MV-4-11 (cell line): ENCODE measurements at regions not wholly inside any gene's neighbourhood (a gene's known extent, or its start where the extent isn't known, plus 50 kb on each side); places are given as distances from the start of the nearest gene placed in this dataset.

Experiments
- DNase-seq: peaks from one replicate; lab custom pipeline; 2025; lab: John Stamatoyannopoulos, UW

GRCh38 chr20:41881466-41882046 lies 263.4 kb upstream of the CHD6 start:
- DNase-seq = no peak

DNA sequence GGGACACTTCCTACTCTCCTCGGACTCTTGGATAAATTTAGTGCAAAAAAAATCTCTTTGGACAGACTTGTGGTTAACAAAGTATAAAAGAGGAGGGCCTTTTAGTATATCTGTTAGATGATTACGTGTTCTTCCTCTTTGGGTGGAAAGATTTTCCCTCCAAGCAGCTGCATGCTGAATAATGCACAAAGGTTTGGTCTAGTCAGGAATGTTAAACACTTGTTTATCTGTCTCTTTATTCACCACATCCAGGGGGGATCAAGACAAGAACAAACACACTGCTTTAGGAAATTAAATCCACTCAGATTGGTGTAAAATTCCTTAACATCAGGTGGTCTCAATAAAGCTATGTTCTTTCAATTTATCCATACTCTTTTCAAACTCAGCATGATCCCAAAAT lies 260.9 kb upstream of the CHD6 start:
- no peak for DNase-seq

DNA sequence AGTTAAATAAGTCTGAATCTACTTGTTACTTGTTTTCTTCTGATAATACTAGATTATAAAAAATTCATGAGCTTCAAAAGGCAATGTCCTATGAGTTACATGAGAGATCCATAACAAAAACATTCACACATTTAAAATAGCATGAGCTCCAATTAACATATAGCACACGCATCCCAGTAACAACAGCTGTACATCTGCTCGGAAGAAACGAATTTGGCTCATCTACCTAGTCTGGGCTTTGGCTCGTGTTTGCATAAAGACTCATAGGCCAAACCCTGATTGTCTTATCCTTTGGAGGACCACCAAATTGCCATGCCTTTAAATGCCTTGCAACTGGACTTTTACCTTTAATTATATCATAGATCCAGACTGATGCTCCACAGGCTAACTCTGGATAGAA lies 259.7 kb upstream of the CHD6 start:
- no peak for DNase-seq

GRCh38 chr20:41874658-41875057 lies 256.5 kb upstream of the CHD6 start:
- DNase-seq = no peak

GRCh38 chr20:41872930-41873329 lies 254.8 kb upstream of the CHD6 start:
- no peak for DNase-seq

GRCh38 chr20:41870869-41871462 lies 252.8 kb upstream of the CHD6 start:
- no peak for DNase-seq

GRCh38 chr20:41869261-41869660 lies 251.1 kb upstream of the CHD6 start:
- no peak for DNase-seq

DNA sequence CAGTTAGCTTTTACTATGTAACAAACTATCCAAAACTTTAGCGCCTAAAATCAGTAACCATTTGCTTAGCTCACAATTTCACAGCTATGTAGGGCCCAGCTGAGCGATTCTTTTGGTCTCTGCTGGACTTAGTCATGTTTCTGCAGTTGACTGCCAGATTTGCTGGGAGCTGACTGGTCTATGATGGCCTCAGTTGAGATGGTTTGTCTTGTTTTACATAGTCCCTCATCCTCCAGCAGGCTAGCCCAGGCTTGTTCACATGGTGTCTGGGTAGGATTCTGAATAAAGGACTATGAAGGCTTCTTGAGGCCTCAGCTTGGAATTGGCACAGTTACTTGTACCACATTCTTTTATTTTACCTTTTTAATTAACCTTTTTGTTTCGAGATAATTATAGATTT lies 247.8 kb upstream of the CHD6 start:
- no peak for DNase-seq

GRCh38 chr20:41862476-41862875 lies 244.3 kb upstream of the CHD6 start:
- DNase-seq = no peak

DNA sequence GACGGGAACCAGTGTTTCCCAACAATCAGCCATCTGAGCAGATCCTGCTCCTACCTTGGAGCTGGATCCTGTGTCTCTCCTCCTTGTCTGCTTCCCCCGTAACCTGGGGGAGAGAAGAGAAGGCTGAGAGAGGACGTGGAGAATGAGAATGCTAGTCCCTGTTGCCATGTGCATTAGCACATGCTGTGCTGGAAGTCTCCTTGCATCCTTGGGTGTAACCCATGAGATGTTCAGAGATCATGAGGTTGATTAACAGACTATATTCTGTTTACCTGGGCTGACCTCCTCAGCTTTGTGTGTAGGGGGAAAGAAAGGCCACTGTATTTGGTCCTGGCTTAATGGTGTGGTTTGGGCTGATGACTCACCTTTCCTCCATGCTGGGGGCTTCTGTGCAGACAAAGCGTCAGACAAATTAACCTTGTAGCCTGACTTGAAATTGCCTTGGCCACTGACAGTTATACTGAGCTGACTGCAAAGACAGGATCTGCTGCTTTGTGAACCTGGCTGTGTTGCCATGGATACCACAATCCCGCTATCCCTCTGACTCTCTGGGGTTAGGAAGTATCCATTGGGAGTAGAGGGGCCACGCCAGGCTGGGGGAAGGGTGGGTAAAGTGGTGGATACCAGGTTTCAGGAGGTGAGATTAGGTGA lies 243.7 kb upstream of the CHD6 start:
- no peak for DNase-seq

DNA sequence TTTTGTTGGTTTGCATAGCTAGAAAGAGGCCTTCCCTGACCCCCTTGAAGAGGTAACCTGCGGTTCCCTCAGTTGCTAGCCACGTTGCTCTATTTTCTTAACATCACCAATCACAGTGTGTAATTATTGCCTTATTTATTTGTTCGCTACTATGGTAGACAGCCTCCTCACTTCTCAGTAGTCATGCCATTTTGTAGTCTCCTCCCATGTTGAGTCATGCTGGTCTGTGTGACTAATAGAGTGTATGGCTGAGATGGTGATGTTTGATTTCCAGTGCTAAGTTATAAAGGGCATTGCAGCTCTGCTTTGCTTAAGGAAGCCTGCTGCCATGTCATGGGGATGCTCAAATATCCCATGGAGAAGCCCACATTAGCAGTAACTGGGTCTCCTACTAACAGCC lies 236.6 kb upstream of the CHD6 start:
- DNase-seq = no peak

GRCh38 chr20:41853806-41854205 lies 235.6 kb upstream of the CHD6 start:
- no peak for DNase-seq

GRCh38 chr20:41848180-41848579 lies 230.0 kb upstream of the CHD6 start:
- DNase-seq = no peak

- no peak for DNase-seq
Measured at GRCh38 chr20:41837669-41838224, 219.6 kb upstream of the CHD6 start.

DNA sequence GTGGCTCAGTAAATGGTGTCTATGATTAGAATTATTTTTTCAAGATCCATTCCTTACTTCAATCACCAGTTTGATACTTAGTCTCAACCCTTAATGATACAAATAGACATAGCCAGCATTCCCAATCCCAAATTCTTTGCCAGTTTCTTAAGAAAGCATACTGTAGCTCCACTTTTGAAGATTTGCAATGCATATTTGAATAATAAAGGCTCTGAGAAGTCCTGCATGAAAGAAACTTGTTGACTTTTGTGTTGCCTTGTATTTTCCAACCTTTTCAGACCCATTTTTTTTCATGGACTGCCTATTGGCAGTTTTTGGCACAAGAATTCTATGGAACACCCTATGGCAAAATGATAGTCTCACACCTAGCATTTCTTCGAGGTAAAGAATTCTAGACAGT lies 215.6 kb upstream of the CHD6 start:
- DNase-seq = no peak

- peak; percentile 83 for DNase-seq
Measured at GRCh38 chr20:41830702-41831101, 212.5 kb upstream of the CHD6 start.

GRCh38 chr20:41819436-41819835 lies 201.3 kb upstream of the CHD6 start:
- DNase-seq = no peak

DNA sequence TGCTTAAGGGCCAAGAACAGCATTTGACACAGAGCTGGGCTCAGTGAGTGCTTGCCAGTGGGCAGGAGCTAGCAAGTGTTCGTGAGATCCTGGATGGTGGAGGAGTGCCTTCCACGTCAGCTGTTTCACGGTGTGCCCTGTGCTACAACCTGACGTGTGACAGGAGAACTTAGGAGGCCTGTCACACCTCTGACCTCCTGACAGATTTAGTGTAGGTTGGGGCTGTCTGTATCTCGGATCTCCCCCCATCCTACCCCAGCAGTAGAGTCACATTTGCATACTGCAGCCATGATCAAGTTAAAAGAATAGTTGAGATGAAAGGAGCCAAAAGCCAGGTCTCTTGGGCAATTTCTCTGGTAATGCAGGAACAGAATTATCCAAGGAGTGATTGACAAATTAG lies 200.8 kb upstream of the CHD6 start:
- no peak for DNase-seq

DNA sequence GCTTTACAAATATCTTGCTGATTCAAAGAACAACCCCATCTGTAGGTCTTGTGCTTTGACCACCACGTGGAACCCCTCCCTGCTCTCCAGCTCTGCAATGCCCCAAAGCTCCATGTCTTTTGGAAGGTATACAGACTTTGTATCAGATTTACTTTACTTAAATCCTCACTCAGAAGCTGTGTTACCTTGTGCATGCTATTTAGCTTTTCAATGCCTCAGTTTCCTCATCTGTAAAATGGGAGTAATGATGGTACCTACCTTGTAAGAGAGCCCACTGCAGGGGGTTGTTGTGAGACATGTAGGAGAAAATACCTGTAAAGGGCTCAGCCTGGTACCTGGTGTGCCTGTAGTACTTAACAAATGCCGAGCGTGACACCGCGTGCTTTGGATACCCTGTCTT lies 200.2 kb upstream of the CHD6 start:
- no peak for DNase-seq

- no peak for DNase-seq
Measured at GRCh38 chr20:41811456-41811855, 193.3 kb upstream of the CHD6 start.

- DNase-seq = no peak
Measured at GRCh38 chr20:41800040-41800439, 181.9 kb upstream of the CHD6 start.

DNA sequence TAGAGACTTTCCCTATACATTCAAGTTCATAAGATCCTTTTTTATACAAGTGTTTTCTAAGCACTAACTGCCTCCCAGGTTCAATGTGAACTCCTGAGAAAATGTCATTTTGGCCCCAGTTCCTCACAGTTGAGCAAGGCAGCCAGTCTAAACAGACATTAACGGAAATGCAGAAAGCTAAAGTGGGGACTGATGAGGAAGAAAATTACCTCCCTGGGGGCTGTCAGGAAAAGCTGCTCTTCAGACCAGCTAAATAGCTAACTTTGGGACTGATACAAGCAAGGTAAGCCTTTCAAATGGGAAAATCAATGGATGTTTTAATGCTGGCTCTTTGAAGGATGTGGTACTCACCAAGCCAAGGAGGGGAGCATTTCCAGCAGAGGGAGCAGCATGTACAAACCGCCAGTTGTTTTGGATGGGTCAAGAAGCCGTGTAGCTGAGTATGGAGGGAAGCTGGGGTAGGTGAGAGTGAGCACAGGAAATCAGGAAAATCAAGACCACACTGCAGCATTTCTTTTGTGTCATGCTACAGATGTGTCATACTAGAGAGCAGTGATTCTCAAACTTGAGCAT lies 180.8 kb upstream of the CHD6 start:
- no peak for DNase-seq

- DNase-seq = no peak
Measured at GRCh38 chr20:41786158-41786557, 168.0 kb upstream of the CHD6 start.
